Liver (tissue), 3 donors: ENCODE measurements at regions not wholly inside any gene's neighbourhood (a gene's known extent, or its start where the extent isn't known, plus 50 kb on each side); places are given as distances from the start of the nearest gene placed in this dataset.

Experiments
- CTCF ChIP-seq: fragments of 150-350 bp; IDR thresholded peaks from 2 replicates; pipeline ENCODE4 v1.5.1; 2017; ENCODE audit warnings: improper control_type of control experiment, low read depth, low read length; ENCODE audit not compliant: missing input control
- GABPA ChIP-seq, 2 donors: IDR thresholded peaks in 1 of 2; conservative IDR thresholded peaks in 1 of 2; 2 replicates each; pipeline ENCODE4 v1.6.1; 2016; ENCODE audit warnings: antibody characterized with exemption in 2 of 2, mild to moderate bottlenecking in 1 of 2, moderate library complexity in 1 of 2
- JUND ChIP-seq, 2 donors: IDR thresholded peaks; 2 replicates each; pipeline ENCODE4 v1.6.1; 2016; ENCODE audit warnings: antibody characterized with exemption in 2 of 2
- MAX ChIP-seq: IDR thresholded peaks from 2 replicates; pipeline ENCODE4 v1.6.1; 2016; ENCODE audit warnings: antibody characterized with exemption
- NR2F2 ChIP-seq: IDR thresholded peaks from 2 replicates; pipeline ENCODE4 v1.6.1; 2016; ENCODE audit warnings: antibody characterized with exemption
- RXRA ChIP-seq, 2 donors: IDR thresholded peaks; 2 replicates each; pipeline ENCODE4 v1.6.1; 2017 to 2018; ENCODE audit warnings: antibody characterized with exemption in 2 of 2, mild to moderate bottlenecking in 1 of 2
- TAF1 ChIP-seq: conservative IDR thresholded peaks from 2 replicates; pipeline ENCODE4 v1.6.1; 2016; ENCODE audit warnings: antibody characterized with exemption, mild to moderate bottlenecking
- ZBTB33 ChIP-seq: IDR thresholded peaks from 2 replicates; pipeline ENCODE4 v1.6.1; 2016; ENCODE audit warnings: antibody characterized with exemption
- donor health status: healthy.
- donor health status: healthy.

GRCh38 chr17:79559111-79559887 is 51.6 kb downstream of the RBFOX3 start:
- no peak for TF ChIP-seq TAF1
- TF ChIP-seq CTCF, result no peak
- TF ChIP-seq JUND (IDR thresholded peaks at IDR 0.05), result no peak
- no peak for TF ChIP-seq MAX
- no peak for TF ChIP-seq ZBTB33
- no peak for TF ChIP-seq RXRA (IDR thresholded peaks at IDR 0.05)
- TF ChIP-seq GABPA (IDR thresholded peaks at IDR 0.05 in 1 of 2, conservative IDR thresholded peaks at IDR 0.05 in 1 of 2), result no peak
- TF ChIP-seq NR2F2, result no peak
